Spleen (tissue), 7 donors: ENCODE measurements at regions not wholly inside any gene's neighbourhood (a gene's known extent, or its start where the extent isn't known, plus 50 kb on each side); places are given as distances from the start of the nearest gene placed in this dataset.

Experiments
- POLR2A ChIP-seq, 3 donors: fragments of 450-650 bp; IDR thresholded peaks; one replicate each; pipeline ENCODE4 v1.5.1; 2017; ENCODE audit warnings: antibody characterized with exemption in 3 of 3, mild to moderate bottlenecking in 1 of 3
- TF ChIP-seq, protein P1 (sequence below), 11 experiments: fragments of 200-600 bp in 7 of 11; fragments of 450-650 bp in 4 of 11; sonication (generic) in 4 of 11; IDR thresholded peaks in 8 of 11; conservative IDR thresholded peaks in 3 of 11; 1 replicate in 7 of 11; 2 replicates in 4 of 11; pipeline versions ENCODE4 v1.4.0 to v1.8.0; 2016 to 2021; ENCODE audit warnings: antibody characterized with exemption in 11 of 11, inconsistent platforms in 4 of 11, mild to moderate bottlenecking in 1 of 11
- donor health status: DM: no; HTN: no; CAD: no; lungs with moderate emphysema.
- donor health status: DM: no; HTN: no; CAD: no.
- donor health status: DM: no; HTN: no; CAD: no.

DNA sequence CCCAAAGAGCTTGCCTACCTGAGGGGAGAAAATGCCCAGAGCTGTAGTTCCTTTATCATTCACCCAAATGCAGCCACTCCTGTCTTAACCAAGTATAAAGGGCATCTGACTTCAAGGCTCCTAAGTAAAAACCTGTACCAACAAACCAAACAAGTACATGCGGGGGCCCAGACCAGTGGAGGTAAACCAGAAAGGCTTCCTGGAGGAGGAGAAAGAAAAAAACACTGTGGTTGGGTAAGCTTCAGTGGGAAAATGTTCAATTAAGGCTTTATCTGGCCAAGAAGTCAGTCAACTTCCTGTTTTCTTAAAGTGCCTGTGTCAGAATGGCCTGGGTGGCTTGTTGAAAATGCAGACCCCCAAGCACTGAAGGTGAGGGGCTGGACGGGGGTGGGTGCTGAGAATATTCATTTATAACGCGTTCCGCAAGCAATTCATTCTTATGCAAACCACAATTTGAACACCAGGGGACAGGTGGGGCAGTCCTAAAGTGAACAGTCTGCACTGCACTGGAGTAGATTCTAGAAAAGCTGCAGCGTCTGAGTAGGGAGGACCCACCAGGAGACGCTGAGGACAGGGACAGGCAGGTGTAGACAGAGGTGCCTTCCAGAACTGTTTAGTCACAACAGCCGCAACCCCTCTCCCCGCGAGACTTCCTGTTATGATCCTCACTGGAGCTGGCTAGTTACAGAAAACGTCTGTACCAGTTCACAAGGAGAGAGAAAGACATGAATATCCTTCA lies 467.1 kb downstream of the SOX9 start:
- TF ChIP-seq, protein P1, sequence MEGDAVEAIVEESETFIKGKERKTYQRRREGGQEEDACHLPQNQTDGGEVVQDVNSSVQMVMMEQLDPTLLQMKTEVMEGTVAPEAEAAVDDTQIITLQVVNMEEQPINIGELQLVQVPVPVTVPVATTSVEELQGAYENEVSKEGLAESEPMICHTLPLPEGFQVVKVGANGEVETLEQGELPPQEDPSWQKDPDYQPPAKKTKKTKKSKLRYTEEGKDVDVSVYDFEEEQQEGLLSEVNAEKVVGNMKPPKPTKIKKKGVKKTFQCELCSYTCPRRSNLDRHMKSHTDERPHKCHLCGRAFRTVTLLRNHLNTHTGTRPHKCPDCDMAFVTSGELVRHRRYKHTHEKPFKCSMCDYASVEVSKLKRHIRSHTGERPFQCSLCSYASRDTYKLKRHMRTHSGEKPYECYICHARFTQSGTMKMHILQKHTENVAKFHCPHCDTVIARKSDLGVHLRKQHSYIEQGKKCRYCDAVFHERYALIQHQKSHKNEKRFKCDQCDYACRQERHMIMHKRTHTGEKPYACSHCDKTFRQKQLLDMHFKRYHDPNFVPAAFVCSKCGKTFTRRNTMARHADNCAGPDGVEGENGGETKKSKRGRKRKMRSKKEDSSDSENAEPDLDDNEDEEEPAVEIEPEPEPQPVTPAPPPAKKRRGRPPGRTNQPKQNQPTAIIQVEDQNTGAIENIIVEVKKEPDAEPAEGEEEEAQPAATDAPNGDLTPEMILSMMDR (IDR thresholded peaks at IDR 0.05 in 8 of 11, conservative IDR thresholded peaks at IDR 0.05 in 3 of 11), result no peak
- TF ChIP-seq POLR2A (IDR thresholded peaks at IDR 0.05), result no peak
